ENCODE measurements at regions not wholly inside any gene's neighbourhood (a gene's known extent, or its start where the extent isn't known, plus 50 kb on each side); places are given as distances from the start of the nearest gene placed in this dataset.

DNA sequence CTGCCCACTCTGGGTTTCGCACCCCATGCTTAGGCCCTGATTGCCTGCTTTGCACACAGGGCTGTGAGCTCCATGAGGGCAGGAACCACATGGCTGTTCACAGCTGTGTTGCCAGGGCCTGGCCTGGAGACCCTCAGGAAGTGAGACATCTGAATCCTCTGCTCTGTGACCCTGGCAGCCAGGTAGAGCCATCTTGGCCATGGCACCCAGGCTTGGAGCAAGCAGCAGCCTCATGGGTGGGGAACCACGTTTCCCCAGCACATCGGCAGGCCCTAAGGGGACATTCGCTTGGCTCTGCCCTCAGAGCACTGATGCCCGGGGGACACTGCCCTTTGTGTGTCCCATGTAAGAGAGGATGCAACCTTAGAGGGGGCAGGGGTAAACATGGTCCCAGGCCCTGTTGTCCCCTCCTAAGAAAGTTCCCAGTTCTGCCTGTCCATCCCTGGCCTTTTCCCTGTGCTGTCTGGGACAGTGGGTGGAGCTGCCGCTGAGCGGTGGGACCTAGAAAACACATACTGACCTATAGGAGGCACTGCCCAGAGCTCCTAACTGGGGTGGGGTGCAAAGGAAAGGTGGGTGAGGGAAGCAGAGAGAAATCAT is 144.1 kb upstream of the IER5L start:
- no peak for DNase-seq

DNA sequence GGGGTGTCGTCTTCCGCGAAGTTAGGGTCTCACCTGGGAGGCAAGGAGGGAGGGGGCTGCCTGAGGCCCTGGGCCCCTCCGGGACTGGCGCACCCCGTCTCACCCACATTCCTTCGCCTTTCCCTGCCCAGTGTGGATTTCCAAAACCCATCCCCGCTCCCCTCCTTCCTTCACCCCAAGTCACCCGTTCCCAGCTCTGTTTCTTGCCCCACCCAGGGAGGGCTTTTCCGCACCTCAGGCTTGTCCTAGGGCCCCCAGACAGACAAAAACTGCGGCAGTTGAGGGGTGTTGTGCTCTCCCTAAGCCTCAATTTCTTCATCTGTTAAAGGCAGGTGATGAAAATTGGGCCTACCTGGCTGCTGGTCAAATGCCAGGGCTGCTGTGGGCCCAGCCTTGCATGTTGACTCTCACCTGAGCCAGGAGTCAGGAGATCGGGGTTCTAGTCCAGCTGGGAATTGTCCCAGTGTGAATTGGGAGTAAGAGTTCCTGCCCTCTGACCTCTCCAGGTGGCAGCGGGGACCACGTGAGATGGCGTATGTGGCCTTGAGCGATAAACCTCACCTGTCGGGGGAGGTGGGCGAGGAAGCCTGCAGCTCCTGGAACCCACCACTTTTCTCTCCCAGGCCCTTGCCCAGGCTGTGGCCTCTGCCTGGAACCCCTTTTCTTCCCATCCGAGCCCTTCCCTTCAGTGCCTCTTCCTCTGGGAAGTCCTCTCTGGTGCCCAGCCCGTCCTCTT is 143.4 kb upstream of the IER5L start:
- DNase-seq, result no peak

DNA sequence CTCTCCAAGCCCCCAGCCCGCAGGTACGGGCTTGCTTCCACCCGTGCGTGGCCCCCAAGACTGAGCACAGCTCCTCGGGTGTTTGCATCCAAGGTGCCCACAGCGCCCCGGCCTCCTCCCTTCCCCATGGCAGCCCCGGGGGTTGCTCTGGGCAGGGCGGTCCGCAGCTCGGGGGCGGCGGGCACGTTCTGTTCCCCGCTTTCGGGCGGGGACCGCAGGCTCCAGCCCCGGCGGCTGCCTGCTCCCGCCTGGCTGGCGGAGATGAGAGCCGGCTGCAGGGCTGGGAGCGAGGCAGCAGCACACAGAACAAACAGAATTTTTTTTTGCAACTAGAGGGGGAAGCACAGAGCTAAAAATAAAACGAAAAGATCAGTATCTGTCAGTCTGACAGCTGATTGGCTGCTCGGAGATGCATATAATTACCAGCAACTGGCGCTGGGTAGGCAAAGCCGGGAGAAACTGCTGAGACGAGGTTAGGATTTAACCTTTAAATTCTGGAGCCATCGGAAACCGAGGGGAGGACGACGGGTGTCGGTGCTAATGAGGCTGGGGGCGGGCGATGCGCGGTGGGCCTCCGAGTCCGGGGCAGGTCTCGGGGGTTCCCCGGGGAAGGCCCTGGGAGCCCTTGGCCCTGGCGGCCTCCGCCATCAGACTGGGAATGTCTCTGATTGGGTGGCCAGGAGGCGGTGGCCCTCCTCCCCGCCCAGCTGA is 142.7 kb upstream of the IER5L start:
- peak; percentile 58 for DNase-seq

DNA sequence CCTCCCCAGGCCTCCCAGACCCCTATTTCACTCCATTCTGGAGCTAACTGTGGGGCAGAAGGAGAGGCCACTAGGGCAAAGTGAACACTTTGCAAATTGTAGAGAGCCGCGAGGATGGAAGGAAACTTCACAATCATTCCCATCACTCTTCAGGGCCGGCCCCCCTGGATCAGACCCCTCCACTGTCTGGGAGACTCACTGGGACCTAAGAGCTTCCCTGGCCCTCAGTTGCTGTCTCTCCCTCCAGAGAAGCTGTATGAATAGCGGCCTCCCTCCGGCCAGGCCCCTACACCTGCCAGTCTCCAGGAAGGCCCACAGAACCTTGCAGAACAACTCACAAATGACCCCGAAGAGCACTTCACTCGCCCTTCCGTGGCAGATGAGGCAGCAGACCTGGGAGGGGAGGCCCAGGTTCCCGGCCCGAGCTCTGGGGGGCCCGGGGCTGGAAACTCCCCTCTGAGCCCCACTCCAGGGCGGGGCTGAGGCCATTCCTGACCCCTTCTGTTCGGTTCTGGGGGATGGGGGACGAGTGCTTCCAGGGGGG is 141.9 kb upstream of the IER5L start:
- DNase-seq, result no peak

DNA sequence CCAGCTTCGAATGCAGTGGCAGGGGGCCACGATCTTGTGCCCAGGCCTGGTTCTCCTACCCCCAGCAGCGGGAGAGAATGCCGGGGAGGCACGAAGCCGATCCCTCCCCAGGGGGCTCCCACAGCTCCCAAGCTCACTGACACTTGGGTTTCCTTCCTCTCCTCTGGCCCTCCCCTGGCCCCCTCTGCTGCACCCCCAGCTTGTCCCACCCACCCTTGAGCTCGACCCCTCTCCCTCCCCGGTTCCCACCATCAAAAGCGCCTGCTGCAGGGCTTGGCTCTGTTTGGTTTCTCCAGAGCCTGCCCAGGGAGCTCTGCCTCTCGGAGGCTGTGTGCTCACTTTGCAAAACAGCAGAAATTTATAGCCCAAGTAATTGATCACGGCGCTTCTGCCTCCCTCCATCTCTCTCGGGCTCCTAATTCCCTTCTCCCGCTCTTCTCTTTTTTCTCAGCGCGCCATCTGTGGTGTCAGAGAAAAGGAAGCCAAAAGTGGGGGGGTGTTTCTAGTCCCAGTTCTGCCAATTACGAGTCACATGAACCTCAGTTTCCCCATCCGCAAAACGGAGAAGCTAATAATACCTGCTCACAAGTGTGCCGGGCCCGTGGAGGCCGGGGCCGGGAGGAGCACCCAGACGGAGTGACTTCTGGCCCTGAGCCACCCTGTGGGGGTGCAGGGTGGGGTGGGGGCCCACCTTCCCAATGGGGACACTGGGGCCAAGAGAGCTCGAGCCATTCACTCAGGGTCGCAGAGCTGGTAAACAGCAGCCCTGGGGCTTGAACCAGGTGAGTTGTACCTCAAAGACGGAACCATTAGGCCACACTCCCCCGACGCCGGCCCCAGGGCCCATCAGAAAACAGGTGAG is 141.2 kb upstream of the IER5L start:
- no peak for DNase-seq

DNA sequence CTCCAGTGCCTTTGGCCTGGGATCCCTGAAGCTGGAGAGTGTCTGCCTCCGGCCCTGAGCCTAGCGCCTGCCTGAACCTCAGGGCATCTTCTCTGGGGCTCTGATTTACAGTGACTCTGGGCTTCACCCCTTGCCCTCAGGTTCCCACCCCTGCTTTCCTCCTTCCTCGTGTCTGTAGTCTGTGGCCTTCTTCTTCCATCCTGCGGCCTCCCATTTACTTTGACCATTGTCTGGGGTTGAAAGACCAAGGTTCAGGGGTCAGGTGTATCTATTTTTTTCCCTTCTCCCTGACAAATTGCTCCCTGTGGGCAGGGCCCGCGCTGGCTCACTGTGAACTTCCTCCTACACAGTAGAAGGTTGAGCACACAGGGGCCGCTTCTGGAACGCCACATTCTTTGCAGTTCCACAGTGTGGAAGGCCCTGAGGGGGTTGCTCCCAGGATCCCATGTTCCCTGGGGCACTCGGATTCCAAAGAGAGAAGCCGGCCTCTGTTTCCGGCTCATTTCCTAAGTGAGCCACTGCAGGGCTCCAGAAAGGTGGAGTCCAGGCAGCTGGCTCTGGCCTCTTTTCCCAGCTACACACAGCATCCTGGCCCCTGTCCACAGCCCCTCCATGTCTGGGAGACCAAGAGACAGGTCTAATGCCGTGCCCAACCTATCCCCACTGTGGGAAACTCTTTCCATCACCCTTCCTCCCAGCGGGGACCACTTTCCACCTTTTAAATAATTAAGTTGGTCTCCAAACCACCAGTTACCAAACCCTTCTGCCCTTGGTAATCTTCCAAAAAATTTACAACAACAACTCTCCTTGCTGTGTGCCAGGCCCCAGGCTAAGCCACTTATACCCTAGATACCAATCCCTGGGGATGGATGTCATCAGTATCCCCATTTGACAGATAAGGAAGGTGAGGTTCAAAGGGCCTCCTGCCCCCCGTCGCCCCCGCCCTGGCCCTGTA is 140.3 kb upstream of the IER5L start:
- DNase-seq, result no peak

DNA sequence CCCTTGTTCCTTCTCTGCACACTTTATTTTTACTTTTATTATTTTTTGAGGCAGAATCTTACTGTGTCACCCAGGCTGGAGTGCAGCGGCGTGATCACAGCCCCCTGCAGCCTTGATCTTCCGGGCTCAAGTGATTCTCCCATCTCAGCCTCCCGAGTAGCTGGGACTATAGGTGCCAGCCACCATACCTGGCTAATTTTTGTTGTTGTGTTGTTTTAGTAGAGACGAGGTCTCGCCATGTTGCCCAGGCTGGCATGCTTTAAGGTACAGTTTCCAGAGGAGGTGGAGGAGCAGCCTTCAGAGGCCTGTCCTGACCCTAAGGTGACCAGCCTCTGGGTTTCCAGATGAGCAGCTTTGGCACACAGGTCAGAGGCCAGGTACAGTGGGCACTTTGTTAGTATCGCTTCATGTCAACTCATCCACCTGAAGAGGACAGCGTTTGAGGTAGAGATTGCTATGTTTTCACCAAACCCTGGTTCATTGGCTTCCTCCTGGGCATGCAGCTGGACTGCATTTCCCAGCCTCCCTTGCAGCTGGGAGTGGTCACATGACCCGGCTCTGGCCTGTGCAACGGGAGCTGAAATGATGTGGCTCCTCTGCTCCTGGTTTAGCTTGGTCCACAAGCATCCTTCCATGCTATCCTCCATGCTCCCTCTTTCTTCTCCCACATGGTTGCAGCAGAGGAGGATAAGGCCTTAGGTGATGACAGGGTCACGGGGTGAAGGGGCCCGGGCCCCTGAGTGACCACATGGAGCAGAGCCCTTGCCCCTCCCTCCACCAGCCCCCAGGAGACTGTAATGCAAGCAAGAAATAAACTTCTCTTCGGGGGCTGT is 139.3 kb upstream of the IER5L start:
- no peak for DNase-seq

DNA sequence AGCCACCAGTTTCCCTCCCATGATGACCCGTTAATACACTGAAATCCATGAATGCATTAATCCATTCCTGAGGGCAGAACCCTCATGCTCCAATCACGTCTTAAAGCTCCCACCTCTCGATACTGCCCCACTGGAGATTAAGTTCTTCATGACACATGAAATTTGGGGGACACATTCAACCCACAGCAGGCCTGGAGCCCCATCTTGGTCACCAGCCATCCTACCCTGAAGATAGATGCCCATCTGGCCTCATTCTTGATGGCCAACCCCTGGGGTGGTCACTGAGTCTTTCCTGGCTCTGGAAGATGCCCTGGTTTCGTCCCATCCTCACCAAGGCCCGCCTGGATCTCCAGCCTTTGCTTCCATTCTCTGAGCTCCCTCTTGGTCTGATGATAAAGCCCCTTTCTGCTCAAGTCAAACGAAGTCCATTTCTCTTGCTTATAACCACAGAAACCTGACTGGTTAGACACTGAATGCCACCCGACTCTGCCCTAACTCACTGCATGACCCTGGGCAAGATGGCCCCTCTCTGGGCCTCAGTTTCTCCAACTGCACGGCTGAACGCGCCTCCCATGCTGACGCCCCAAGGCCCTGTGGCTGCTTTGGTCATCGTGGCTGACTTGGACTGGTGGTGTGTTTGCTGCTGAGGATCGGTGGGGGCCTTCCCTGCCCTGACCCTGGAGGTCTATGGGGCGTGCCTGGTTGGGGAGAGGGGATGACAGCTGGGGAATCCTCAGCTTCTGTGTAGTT is 138.4 kb upstream of the IER5L start:
- DNase-seq, result no peak

DNA sequence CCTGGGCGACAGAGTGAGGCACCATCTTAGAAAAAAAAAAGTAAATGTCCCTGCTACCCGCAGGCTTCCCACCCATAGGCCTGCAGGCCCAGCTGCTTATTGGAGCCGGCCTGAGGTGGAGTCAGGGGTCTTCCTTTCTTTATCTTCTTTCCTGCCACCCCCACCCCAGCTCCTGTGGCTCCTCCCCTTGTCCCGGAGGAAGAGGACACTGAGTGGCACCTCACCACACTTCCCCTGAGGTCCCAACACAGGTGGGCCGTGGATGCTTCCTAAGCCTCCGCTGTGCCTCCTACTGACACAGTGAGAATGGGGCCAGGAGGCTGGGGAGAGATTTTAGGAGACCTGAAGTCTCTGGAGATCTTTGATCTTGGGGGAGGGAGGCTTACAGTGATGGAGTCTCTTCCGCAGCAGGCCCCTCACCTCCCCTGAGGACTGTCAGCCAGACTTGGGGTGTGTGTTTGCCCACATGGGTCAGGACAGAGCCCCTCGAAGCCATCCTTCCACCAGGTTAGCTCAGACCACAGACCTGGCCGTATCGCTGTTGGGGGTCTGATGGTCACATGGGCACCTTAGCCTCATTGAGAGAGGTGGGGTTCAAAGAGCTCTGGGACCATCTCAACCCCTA is 135.4 kb upstream of the IER5L start:
- DNase-seq, result no peak

DNA sequence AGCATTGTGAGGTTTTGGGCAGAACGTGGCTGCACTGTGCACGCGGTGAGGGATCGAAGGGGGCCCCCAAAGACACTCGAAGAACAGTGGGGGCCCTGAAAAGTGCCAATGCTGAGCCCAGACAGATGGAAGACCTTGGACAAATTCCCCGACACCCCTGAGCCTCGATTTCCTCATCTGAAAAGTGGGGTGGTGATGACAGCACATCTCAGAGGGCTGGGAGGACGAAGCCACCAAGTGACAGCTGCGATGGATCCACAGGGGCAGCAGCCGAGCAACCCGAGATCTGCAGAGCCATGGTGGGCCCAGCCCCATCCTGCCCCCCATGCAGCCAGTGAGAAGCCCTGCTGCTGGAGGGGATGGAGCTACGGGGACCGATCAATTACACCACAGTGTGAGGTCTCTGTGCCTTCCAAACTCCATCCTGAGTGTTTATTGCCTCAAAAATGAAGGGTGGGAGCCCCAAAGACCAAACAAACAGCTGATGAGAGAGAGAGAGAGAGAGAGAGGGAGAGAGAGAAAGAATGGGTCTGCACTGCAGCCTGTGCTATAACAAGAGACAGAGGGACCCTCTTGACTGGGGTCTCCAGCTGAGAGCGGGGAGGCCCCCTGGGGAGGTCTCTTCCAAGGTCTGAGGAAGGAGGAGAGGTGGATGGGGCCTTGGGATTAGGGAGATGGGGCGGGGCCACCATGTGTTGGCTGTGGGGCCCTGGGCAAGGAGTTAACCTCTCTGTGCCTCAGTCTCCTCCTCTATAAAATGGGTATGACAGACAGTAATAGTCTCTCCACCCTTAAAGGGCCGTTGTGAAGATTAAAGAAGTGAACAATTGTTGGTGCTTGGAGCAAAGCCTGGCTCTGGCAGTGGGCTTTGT is 134.4 kb upstream of the IER5L start:
- DNase-seq, result no peak

DNA sequence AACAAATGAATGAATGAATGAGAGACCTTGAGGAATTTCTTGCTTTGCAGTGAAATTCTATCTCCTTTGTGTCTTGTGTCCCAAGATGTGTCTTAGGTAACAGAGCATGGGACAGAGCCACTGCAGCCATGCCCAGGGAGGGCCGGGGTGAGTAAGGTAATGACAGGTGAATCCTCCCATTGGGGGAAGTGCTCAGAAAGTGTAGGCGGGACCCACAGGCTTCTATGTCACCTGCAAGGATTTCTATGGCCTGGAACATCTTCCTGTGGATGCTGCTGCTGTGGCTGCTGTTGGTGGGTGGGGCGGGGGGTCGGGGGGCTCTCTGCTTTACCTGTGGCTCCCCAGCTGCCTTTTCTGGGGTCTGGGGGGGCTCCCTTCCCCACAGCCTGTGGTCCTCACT is 133.6 kb upstream of the IER5L start:
- DNase-seq, result no peak

DNA sequence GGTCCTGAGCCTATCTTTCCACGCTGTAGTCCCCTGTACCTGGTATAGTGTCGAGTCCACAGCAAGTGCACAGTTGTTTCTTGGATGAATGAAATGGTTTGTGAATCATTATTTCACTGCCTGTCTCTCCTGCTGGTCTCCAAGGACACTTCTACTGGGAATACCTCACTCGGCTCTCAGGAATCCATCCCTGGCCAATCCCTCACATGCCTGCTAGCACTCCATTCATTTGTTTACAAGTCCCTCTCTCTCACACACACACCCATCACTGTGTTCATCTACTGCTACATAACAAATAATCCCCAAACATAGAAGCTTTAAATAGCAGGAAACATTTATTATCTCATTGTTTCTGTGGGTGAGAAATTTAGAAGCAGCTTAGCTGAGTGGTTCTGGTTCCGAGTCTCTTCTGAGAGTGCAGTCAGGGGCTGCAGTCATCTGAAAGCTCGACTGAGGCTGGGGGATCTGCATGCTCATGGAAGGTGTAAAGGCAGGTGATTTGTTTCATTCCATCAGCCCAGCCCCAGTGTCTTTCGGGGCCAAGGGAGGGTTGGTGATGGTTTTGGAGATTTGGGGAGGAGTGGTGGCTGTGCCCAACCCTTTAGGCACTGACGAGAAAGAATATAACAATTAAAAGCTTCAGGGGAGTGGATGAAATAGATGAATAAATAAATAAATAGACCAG is 132.7 kb upstream of the IER5L start:
- DNase-seq, result no peak

DNA sequence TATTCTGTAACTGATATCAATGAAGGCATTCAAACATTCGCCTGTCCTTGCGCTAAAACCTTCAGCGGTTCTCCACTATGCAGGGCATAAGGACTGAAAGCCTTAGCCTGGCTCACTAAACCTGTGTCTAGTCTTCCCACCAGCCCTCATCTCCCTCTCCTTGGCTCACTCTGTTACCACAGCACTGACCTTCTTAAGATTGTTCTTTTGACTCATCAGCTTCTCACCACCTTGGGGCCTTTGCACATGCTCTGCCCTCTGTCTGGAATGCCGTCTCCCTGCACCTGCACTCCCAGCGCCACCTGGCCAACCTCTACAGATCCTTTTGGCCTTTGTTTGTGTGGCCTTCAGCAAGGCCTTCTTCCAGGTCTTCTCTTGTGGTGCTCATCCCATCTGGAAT is 131.8 kb upstream of the IER5L start:
- DNase-seq, result no peak

DNA sequence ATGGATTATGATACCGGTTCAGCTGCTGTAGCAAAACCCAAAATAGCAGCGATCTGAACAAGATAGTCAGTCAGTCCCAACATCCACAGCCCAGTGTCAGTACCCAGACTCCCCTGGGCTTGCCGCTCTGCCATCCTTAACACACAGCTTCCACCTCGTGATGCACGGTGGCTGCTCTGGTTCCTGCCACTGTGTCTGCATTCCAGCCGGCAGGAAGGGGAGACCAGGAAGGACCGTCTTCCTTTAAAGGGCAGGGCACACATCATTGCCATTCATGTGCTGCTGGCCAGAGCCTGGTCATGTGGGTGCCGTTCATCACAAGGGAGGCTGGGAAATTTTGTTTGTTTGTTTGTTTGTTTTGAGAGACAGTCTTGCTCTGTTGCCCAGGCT is 131.0 kb upstream of the IER5L start:
- no peak for DNase-seq

DNA sequence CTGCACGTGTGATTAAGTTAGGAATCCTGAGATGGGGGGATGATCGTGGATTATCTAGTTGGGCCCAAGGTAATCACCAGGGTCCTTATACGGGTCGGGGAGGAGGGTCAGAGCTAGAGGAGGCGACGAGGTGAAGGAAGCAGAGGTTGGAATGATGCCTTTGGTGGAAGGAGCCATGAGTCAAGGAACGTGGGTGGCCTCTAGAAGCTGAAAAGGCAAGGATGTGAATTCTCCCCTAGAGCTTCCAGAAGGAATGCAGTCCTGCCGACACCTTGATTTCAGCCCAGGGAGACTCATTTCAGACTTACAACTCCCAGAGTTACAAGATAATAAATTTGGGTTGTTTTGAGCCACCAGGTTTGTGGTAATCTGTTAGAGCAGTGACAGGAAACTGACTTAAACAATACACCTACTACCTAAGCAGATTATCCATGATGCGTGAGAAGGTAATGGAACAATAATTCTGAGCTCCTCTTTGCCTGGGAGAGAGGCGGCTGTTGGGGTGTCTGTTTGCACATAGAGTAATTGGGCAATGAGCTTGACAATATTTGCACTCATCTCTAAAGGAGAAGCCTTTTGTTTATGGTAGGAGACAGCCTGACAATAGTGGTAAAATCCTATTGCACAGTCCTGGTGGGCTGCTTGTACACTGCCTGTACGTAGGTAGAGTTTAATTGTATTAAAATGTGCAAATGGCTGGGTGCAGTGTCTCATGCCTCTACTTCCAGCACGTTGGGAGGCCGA is 129.3 kb upstream of the IER5L start:
- no peak for DNase-seq

DNA sequence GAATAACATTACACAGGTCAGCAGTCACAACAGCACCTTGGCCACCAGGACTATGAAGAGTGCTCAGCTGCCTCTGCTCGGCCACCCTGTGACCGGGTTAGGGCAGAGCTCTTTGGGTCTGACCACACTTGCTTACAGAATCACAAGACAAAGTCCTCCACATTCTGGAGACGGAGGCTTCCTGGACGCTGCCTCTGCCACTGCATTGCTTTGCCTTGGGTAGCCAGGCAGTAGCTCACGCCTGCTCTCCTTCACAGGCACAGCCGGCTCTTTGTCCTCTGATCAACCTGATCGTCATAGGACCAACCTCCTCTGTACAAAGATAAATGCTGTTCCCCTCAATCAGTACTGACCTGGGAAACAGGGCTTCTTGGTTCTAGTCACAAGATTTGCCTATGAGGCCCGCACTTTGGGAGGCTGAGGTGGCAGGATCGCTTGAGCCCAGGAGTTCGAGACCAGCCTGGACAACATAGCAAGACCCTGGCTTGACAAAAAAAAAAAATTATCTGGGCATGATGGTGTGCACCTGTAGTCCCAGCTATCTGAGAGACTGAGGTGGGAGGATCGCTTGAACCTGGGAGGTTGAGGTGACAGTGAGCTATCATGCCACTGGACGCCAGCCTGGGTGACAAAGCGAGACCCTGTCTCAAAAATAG is 128.4 kb upstream of the IER5L start:
- DNase-seq, result no peak

DNA sequence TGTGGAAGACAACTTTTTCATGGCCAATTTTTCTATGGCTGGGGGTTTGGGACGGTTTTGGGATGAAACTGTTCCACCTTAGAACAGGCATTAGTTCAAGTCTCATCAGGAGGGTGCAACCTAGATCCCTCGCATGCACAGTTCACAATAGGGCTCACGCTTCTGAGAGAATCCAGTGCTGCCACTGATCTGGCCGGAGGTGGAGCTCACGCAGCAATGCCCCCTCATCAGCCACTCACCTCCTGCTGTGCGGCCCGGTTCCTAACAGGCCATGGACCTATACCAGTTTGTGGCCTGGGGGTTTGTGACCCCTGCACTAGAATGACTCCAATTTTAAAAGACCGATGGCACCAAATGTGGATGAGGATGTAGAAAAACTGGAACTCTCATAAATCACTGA is 127.2 kb upstream of the IER5L start:
- no peak for DNase-seq

All from stimulated activated CD4-positive, alpha-beta T cell treated with anti-CD3 and anti-CD28 coated beads, Interleukin-4, amount 100 ng/mL, for 24 hours (primary cell).